Upper lobe of left lung (tissue), 4 donors: ENCODE measurements at regions not wholly inside any gene's neighbourhood (a gene's known extent, or its start where the extent isn't known, plus 50 kb on each side); places are given as distances from the start of the nearest gene placed in this dataset.

Experiments
- CTCF ChIP-seq, 6 experiments: fragments of 450-650 bp in 4 of 6; fragments of 200-600 bp in 2 of 6; sonication (generic) in 2 of 6; IDR thresholded peaks; one replicate each; pipeline ENCODE4 v1.5.1; 2016 to 2019; ENCODE audit warnings: antibody characterized with exemption in 6 of 6
- POLR2A ChIP-seq, 4 donors: fragments of 450-650 bp; IDR thresholded peaks; one replicate each; pipeline ENCODE4 v1.5.1; 2016 to 2017; ENCODE audit warnings: antibody characterized with exemption in 4 of 4, mild to moderate bottlenecking in 2 of 4
- POLR2AphosphoS5 ChIP-seq, 2 donors: sonication (generic); formaldehyde crosslinking; IDR thresholded peaks; one replicate each; pipeline ENCODE4 v1.5.1; 2017; ENCODE audit warnings: antibody characterized with exemption in 2 of 2

- TF ChIP-seq CTCF (IDR thresholded peaks at IDR 0.05) (no peak), POLR2AphosphoS5 (IDR thresholded peaks at IDR 0.05) (no peak), POLR2A (IDR thresholded peaks at IDR 0.05) (no peak)
Observed at GRCh38 chr2:196584903-196585302, 54.6 kb upstream of the CCDC150 start.
